22Rv1 (cell line): ENCODE measurements at regions not wholly inside any gene's neighbourhood (a gene's known extent, or its start where the extent isn't known, plus 50 kb on each side); places are given as distances from the start of the nearest gene placed in this dataset.

Experiments
- H3K27ac ChIP-seq: fragments of 450-650 bp; 2 replicates; pipeline ENCODE4 v1.5.1; 2017
- CTCF ChIP-seq: fragments of 450-650 bp; IDR thresholded peaks from 2 replicates; pipeline ENCODE4 v1.5.1; 2017; ENCODE audit warnings: mild to moderate bottlenecking
- ZFX ChIP-seq: fragments of 450-650 bp; IDR thresholded peaks from 2 replicates; pipeline ENCODE4 v1.6.1; 2017; ENCODE audit warnings: antibody characterized with exemption, borderline replicate concordance

- no peak overlapping the region for H3K27ac ChIP-seq
- TF ChIP-seq ZFX (no peak), CTCF (no peak)
Observed at GRCh38 chr13:73177916-73178565, 119.2 kb downstream of the KLF5 start.

GRCh38 chr13:73177017-73177416, 118.2 kb downstream of the KLF5 start:
- TF ChIP-seq ZFX (no peak), CTCF (no peak)
- H3K27ac ChIP-seq, result no peak overlapping the region

DNA sequence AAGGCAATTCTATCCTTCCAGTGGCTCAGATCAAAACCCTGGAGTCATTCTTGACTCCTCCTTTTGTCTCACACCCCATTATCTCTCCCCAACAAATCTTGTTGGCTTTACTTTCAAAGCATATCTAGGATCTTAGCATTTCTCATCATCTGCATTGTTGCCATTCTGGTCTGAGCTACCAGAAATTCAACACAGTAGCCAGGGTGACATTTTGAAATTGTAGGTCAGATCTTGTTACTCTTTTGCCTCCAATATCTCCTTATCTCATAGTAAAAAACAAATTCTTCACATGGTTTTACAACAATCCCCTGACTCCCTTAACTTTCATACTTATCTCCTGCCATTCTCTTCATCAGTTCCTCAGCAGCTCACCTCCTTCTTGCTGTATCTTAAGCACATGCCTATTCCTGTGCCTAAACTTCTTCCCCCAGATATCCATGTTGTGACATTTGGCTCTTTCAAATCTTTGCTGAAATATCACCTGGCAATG, 115.8 kb downstream of the KLF5 start:
- no peak for TF ChIP-seq CTCF
- no peak for TF ChIP-seq ZFX
- H3K27ac ChIP-seq, result no peak overlapping the region

DNA sequence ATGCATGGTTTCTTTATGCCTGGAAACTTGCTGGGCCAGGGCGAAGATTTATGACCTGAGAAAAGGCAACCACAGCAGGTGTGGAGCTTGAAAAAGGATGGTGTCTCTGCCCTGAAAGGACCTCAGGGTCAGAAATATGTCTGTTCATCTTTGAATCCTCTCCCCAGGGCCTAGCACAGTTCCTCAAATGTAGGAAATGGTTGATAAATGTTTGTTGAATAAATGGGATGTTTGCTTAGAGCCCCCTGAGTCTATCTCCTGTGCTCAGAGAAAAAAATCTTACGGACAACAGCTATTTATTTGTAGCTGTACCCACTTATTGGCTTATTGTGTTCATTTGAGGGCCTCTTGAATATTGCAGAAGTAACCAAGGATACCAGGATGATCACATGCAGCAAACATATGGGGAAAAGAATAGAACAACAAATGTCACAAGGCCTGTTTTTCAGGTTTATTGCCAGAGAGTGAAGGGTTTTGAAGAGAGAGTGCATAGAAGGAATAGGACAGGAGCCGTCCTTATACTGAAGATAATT, 114.5 kb downstream of the KLF5 start:
- no peak overlapping the region for H3K27ac ChIP-seq
- no peak for TF ChIP-seq ZFX
- TF ChIP-seq CTCF, result no peak

DNA sequence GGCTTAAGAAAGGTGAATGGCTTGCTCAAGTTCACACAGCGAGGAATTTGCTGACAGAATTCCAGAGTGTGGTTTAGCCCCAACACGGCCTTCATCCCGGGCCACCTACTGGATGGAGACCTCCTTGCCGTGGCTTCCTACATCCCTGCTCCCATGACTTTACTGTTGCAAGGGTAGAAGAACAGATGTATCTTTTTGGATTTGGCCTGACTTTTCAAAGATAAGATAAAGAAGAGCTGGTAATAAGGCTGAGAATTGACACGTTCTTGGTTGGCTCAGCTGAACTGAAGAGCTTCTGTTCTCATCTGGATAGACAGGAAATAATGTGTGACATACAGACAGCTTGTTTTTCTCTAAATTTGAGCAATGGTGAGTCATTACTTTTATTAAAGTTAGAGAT, 113.1 kb downstream of the KLF5 start:
- no peak for TF ChIP-seq ZFX
- no peak for TF ChIP-seq CTCF
- H3K27ac ChIP-seq, result no peak overlapping the region

DNA sequence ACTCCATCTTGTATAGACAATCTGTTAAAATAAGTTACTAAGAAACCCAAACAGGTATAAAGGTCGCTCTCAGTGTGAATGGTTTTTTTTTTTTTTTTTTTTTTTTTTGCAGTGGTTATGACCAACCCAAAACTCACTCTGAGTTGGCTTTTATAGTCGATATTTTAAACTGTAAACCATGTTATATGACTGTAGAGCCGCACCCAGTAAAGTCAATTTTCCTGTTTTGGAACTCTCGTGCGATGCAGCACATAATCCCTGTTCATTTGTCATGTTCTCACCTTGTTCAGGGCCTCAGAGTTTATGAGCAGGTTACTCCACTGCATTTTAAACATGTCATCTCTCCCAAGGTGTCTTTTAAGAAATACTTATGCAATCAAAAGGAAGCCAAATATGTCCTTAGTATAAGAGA, 112.5 kb downstream of the KLF5 start:
- TF ChIP-seq CTCF (no peak), ZFX (no peak)
- H3K27ac ChIP-seq, result no peak overlapping the region

- H3K27ac ChIP-seq, result no peak overlapping the region
- no peak for TF ChIP-seq CTCF
- no peak for TF ChIP-seq ZFX
Observed at GRCh38 chr13:73169971-73170370, 111.2 kb downstream of the KLF5 start.
